BLaER1 (cell line): ENCODE measurements at regions not wholly inside any gene's neighbourhood (a gene's known extent, or its start where the extent isn't known, plus 50 kb on each side); places are given as distances from the start of the nearest gene placed in this dataset.
"Not testable (repeated sequence)": the region's sequence is repeated elsewhere in the genome, so short reads cannot be mapped to it uniquely, and the experiment has no call there.

Experiments
- H3K27ac ChIP-seq: shearing (Covaris generic); formaldehyde crosslinking; 2 replicates; pipeline ENCODE4 v1.8.1; 2022
- H3K27me3 ChIP-seq: shearing (Covaris generic); formaldehyde crosslinking; 2 replicates; pipeline ENCODE4 v1.8.1; 2022
- H3K36me3 ChIP-seq: shearing (Covaris generic); formaldehyde crosslinking; 2 replicates; pipeline ENCODE4 v1.8.1; 2022
- H3K4me1 ChIP-seq: shearing (Covaris generic); formaldehyde crosslinking; 2 replicates; pipeline ENCODE4 v1.8.1; 2022
- H3K4me2 ChIP-seq: shearing (Covaris generic); formaldehyde crosslinking; 2 replicates; pipeline ENCODE4 v1.8.1; 2022
- H3K4me3 ChIP-seq: shearing (Covaris generic); formaldehyde crosslinking; 2 replicates; pipeline ENCODE4 v1.8.1; 2022
- H3K9ac ChIP-seq: shearing (Covaris generic); formaldehyde crosslinking; 2 replicates; pipeline ENCODE4 v1.8.1; 2022
- H3K9me3 ChIP-seq: shearing (Covaris generic); formaldehyde crosslinking; 2 replicates; pipeline ENCODE4 v1.8.1; 2022
- H4K20me1 ChIP-seq: shearing (Covaris generic); formaldehyde crosslinking; 2 replicates; pipeline ENCODE4 v1.8.1; 2022
- Cebpa-rat ChIP-seq: shearing (Covaris generic); IDR thresholded peaks from 2 replicates; pipeline ENCODE4 v1.8.1; 2022

- no peak for TF ChIP-seq Cebpa-rat
- peaks cover 10% of the 10 kb centered on the region; the same call in 1 of the 2 replicates for H3K4me1 ChIP-seq
- H3K4me2 ChIP-seq, result no peak overlapping the region
- no peak overlapping the region for H3K9ac ChIP-seq
- no peaks in the 10 kb centered on the region for H3K27me3 ChIP-seq
- no peak overlapping the region for H3K27ac ChIP-seq
- no peaks in the 10 kb centered on the region for H4K20me1 ChIP-seq
- peaks cover 11% of the 10 kb centered on the region for H3K9me3 ChIP-seq
- H3K36me3 ChIP-seq, result no peaks in the 10 kb centered on the region
- H3K4me3 ChIP-seq, result no peak overlapping the region
Measured at GRCh38 chr5:169531631-169532030, 51.9 kb upstream of the SPDL1 start.

DNA sequence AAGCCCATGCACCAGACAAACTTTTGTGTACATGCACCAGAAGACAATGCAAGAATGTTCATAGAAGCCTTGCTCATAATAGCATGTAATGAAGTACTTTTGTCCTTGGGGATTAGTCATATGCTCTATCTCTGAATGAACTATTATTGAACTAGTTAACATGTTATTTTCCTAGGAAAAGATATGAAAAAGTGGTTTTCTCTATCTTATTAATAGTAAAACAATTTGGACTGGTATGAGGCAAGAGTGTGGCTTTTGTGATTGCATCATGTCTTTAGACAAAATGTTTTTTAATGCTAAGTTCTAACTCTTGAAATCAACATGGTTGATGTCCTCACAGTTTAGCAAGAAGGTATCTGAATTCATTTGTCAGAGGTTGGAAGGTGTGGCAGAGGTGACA lies 55.7 kb upstream of the SPDL1 start:
- no peak overlapping the region for H3K4me3 ChIP-seq

GRCh38 chr5:169527066-169527465 lies 56.5 kb upstream of the SPDL1 start:
- no peak overlapping the region for H3K27ac ChIP-seq

More for the DNA sequence above, 55.7 kb upstream of the SPDL1 start:
- H3K4me1 ChIP-seq, result peaks cover 10% of the 10 kb centered on the region; the same call in 1 of the 2 replicates
- H3K36me3 ChIP-seq, result no peaks in the 10 kb centered on the region
- no peak for TF ChIP-seq Cebpa-rat
- H3K27ac ChIP-seq, result no peak overlapping the region
- peaks cover 16% of the 10 kb centered on the region for H3K9me3 ChIP-seq
- no peak overlapping the region for H3K4me2 ChIP-seq
- H3K9ac ChIP-seq, result no peak overlapping the region
- H3K27me3 ChIP-seq, result no peaks in the 10 kb centered on the region
- H4K20me1 ChIP-seq, result no peaks in the 10 kb centered on the region

GRCh38 chr5:169522851-169523250 lies 60.7 kb upstream of the SPDL1 start:
- Histone ChIP-seq H3K27ac (no peak overlapping the region), H3K4me2 (no peak overlapping the region), H3K9ac (no peak overlapping the region), H4K20me1 (no peaks in the 10 kb centered on the region), H3K27me3 (no peaks in the 10 kb centered on the region), H3K4me1 (0 out of 2 replicates have a peak, but pooled peaks cover 4% of the 10 kb centered on the region), H3K36me3 (no peaks in the 10 kb centered on the region), H3K4me3 (no peak overlapping the region), H3K9me3 (peaks cover 22% of the 10 kb centered on the region)
- TF ChIP-seq Cebpa-rat, result no peak

More at GRCh38 chr5:169527066-169527465, 56.5 kb upstream of the SPDL1 start:
- H3K36me3 ChIP-seq, result no peaks in the 10 kb centered on the region
- no peak for TF ChIP-seq Cebpa-rat
- no peak overlapping the region for H3K4me3 ChIP-seq
- peaks cover 16% of the 10 kb centered on the region for H3K9me3 ChIP-seq
- H3K27me3 ChIP-seq, result no peaks in the 10 kb centered on the region
- H3K4me1 ChIP-seq, result peaks cover 10% of the 10 kb centered on the region; the same call in 1 of the 2 replicates
- no peak overlapping the region for H3K9ac ChIP-seq
- H3K4me2 ChIP-seq, result no peak overlapping the region
- no peaks in the 10 kb centered on the region for H4K20me1 ChIP-seq

- no peaks in the 10 kb centered on the region for H4K20me1 ChIP-seq
- no peaks in the 10 kb centered on the region for H3K27me3 ChIP-seq
- H3K4me3 ChIP-seq, result no peak overlapping the region
- no peaks in the 10 kb centered on the region for H3K4me1 ChIP-seq
- peaks cover 14% of the 10 kb centered on the region for H3K9me3 ChIP-seq
- no peaks in the 10 kb centered on the region for H3K36me3 ChIP-seq
- H3K9ac ChIP-seq, result no peak overlapping the region
- no peak overlapping the region for H3K27ac ChIP-seq
- H3K4me2 ChIP-seq, result no peak overlapping the region
- no peak for TF ChIP-seq Cebpa-rat
Measured at GRCh38 chr5:169521366-169521983, 62.1 kb upstream of the SPDL1 start.

GRCh38 chr5:169519358-169519757 lies 64.2 kb upstream of the SPDL1 start:
- Histone ChIP-seq H4K20me1 (no peaks in the 10 kb centered on the region), H3K4me2 (no peak overlapping the region), H3K36me3 (no peaks in the 10 kb centered on the region), H3K4me1 (no peaks in the 10 kb centered on the region), H3K27me3 (no peaks in the 10 kb centered on the region), H3K9me3 (peaks cover 10% of the 10 kb centered on the region), H3K27ac (no peak overlapping the region), H3K9ac (no peak overlapping the region), H3K4me3 (no peak overlapping the region)
- TF ChIP-seq Cebpa-rat, result no peak

DNA sequence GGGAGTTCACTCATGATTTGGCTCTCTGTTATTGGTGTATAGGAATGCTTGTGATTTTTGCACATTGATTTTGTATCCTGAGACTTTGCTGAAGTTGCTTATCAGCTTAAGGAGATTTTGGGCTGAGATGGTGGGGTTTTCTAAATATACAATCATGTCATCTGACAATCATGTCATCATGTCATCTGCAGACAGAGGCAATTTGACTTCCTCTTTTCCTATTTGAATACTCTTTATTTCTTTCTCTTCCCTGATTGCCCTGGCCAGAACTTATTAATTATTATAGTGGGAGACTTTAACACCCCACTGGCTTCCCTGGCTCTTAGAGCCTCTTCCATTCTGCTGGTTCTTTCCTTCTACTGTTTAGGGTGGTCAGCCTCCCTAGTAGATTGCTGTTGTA lies 64.8 kb upstream of the SPDL1 start:
- not testable (repeated sequence) for H3K4me2 ChIP-seq, H3K36me3 ChIP-seq, H3K4me3 ChIP-seq, H4K20me1 ChIP-seq, H3K4me1 ChIP-seq, H3K27ac ChIP-seq, H3K9ac ChIP-seq, H3K27me3 ChIP-seq
- H3K9me3 ChIP-seq, result peaks cover 10% of the 10 kb centered on the region

- TF ChIP-seq Cebpa-rat, result no peak
- Histone ChIP-seq H3K27me3 (no peaks in the 10 kb centered on the region), H4K20me1 (no peaks in the 10 kb centered on the region), H3K9ac (no peak overlapping the region), H3K4me2 (no peak overlapping the region), H3K4me1 (no peaks in the 10 kb centered on the region), H3K9me3 (no peaks in the 10 kb centered on the region), H3K4me3 (no peak overlapping the region), H3K27ac (no peak overlapping the region), H3K36me3 (no peaks in the 10 kb centered on the region)
Measured at GRCh38 chr5:169512385-169512784, 71.2 kb upstream of the SPDL1 start.

- Histone ChIP-seq H3K4me3 (no peak overlapping the region), H3K27ac (no peak overlapping the region), H3K27me3 (no peaks in the 10 kb centered on the region), H3K36me3 (no peaks in the 10 kb centered on the region), H3K4me1 (no peaks in the 10 kb centered on the region), H4K20me1 (no peaks in the 10 kb centered on the region), H3K4me2 (no peak overlapping the region), H3K9me3 (no peaks in the 10 kb centered on the region), H3K9ac (no peak overlapping the region)
- TF ChIP-seq Cebpa-rat, result no peak
Measured at GRCh38 chr5:169511708-169512107, 71.9 kb upstream of the SPDL1 start.

DNA sequence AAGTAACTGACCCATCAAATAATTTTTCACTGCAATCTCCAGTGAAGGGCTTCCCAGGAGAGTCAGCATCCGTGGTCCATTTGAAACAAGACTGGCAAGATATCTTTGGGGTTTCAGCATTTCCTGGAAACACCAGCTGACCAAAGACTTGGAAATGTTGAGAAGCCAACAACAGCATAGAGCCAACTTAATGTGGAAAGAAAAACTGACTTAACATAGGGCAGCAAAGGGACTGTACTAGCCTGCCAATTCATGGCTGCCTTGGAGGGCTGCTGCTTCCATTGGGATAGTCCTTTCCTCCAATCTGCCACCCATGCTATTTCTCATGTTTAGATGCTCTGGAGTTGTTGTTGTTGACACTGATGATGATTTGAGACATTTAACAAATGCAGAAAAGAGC lies 76.5 kb upstream of the SPDL1 start:
- H3K27me3 ChIP-seq, result no peaks in the 10 kb centered on the region
- H3K4me3 ChIP-seq, result no peak overlapping the region
- H3K4me1 ChIP-seq, result no peaks in the 10 kb centered on the region
- no peaks in the 10 kb centered on the region for H4K20me1 ChIP-seq
- no peak overlapping the region for H3K4me2 ChIP-seq
- no peaks in the 10 kb centered on the region for H3K9me3 ChIP-seq
- H3K27ac ChIP-seq, result no peak overlapping the region
- no peaks in the 10 kb centered on the region for H3K36me3 ChIP-seq
- H3K9ac ChIP-seq, result no peak overlapping the region
- no peak for TF ChIP-seq Cebpa-rat

DNA sequence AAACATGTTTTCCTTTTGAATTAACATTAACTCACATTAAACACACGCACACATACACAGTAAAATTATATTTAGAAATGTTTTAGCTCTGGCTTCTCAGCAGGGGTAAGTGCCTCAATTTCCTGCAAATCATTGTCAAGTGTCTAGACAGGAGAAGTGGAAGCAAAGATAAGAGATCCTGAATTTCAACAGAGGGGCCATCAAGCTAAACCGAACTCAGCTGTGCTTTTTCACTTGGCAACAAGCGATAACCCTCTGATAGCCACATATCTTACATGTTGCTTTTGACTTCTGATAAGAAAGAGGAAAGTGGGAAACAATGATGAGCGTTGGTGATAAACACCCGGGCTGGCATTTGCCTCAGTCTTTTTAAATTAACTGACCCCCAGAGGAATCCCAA lies 79.7 kb upstream of the SPDL1 start:
- Histone ChIP-seq H3K4me1 (no peaks in the 10 kb centered on the region), H3K4me3 (no peak overlapping the region), H3K9me3 (no peaks in the 10 kb centered on the region), H4K20me1 (no peaks in the 10 kb centered on the region), H3K27ac (no peak overlapping the region), H3K4me2 (no peak overlapping the region), H3K36me3 (no peaks in the 10 kb centered on the region), H3K27me3 (no peaks in the 10 kb centered on the region), H3K9ac (no peak overlapping the region)
- TF ChIP-seq Cebpa-rat, result no peak
